H1 (cell line): ENCODE measurements at regions not wholly inside any gene's neighbourhood (a gene's known extent, or its start where the extent isn't known, plus 50 kb on each side); places are given as distances from the start of the nearest gene placed in this dataset.

Experiments used
- HDAC6 ChIP-seq: IDR thresholded peaks from one replicate; pipeline ENCODE4 v1.7.1; 2012; ENCODE audit warnings: low read depth, mild to moderate bottlenecking, inconsistent platforms, low read length, moderate library complexity

- TF ChIP-seq HDAC6: no peak
Measured at GRCh38 chr2:183229386-183229785, 105.1 kb downstream of the NUP35 start (continued).
